Thoracic aorta (tissue), 2 donors: ENCODE measurements at regions not wholly inside any gene's neighbourhood (a gene's known extent, or its start where the extent isn't known, plus 50 kb on each side); places are given as distances from the start of the nearest gene placed in this dataset.

ENCODE experiments used
- ATAC-seq: fragments of 150-250 bp; one replicate; pipeline ENCODE4 v1.8.0; 2017; ENCODE audit warnings: low read depth; ENCODE audit not compliant: insufficient number of reproducible peaks, low FRiP score
- DNase-seq: peaks from one replicate; pipeline ENCODE4 v3.0.0-alpha.2; 2020; ENCODE audit warnings: low spot score
- H3K27ac ChIP-seq, 2 donors: fragments of 200-600 bp; sonication (generic); 1 replicate in 1 of 2; 2 replicates in 1 of 2; pipeline ENCODE4 v1.5.1; 2016; ENCODE audit warnings: mild to moderate bottlenecking in 2 of 2, moderate library complexity in 2 of 2
- H3K27me3 ChIP-seq: fragments of 200-600 bp; sonication (generic); replicated peaks from 2 replicates; pipeline ENCODE4 v1.6.0; 2016; ENCODE audit warnings: mild to moderate bottlenecking; ENCODE audit not compliant: insufficient read depth
- H3K36me3 ChIP-seq: fragments of 200-600 bp; sonication (generic); one replicate; pipeline ENCODE4 v1.5.1; 2016
- H3K4me1 ChIP-seq, 2 donors: fragments of 200-600 bp; sonication (generic); 1 replicate in 1 of 2; 2 replicates in 1 of 2; pipeline versions ENCODE4 v1.5.1 to v1.6.0; 2016; ENCODE audit warnings: low read depth in 2 of 2, mild to moderate bottlenecking in 1 of 2; ENCODE audit not compliant: control insufficient read depth in 1 of 2
- H3K4me3 ChIP-seq: fragments of 200-600 bp; sonication (generic); 2 replicates; pipeline ENCODE4 v1.5.1; 2016; ENCODE audit warnings: mild to moderate bottlenecking
- H3K9me3 ChIP-seq: fragments of 200-600 bp; sonication (generic); 2 replicates; pipeline ENCODE4 v1.5.1; 2016
- CTCF ChIP-seq: fragments of 200-600 bp; sonication (generic); IDR thresholded peaks from one replicate; pipeline ENCODE4 v1.5.1; 2019; ENCODE audit warnings: antibody characterized with exemption

GRCh38 chr5:38124321-38124720 lies 134.0 kb upstream of the EGFLAM start:
- no peak for ATAC-seq
- Histone ChIP-seq H3K4me3 (no peak overlapping the region), H3K27me3 (no peaks in the 10 kb centered on the region), H3K9me3 (no peaks in the 10 kb centered on the region), H3K27ac (no peak overlapping the region), H3K4me1 (no peaks in the 10 kb centered on the region), H3K36me3 (no peaks in the 10 kb centered on the region)
- no peak for DNase-seq
- no peak for TF ChIP-seq CTCF

GRCh38 chr5:38121420-38121819 lies 136.9 kb upstream of the EGFLAM start:
- Histone ChIP-seq H3K4me1 (no peaks in the 10 kb centered on the region), H3K36me3 (no peaks in the 10 kb centered on the region), H3K27ac (no peak overlapping the region), H3K4me3 (no peak overlapping the region), H3K27me3 (no peaks in the 10 kb centered on the region), H3K9me3 (no peaks in the 10 kb centered on the region)
- TF ChIP-seq CTCF, result no peak
- ATAC-seq, result no peak
- no peak for DNase-seq

- no peak for TF ChIP-seq CTCF
- ATAC-seq (no peak), DNase-seq (no peak)
- Histone ChIP-seq H3K4me3 (no peak overlapping the region), H3K4me1 (no peaks in the 10 kb centered on the region), H3K27ac (no peak overlapping the region), H3K9me3 (no peaks in the 10 kb centered on the region), H3K27me3 (no peaks in the 10 kb centered on the region), H3K36me3 (no peaks in the 10 kb centered on the region)
Observed at GRCh38 chr5:38119836-38120235, 138.5 kb upstream of the EGFLAM start.

GRCh38 chr5:38117784-38118479 lies 140.4 kb upstream of the EGFLAM start:
- H3K4me1 ChIP-seq, result no peaks in the 10 kb centered on the region
- H3K27me3 ChIP-seq, result no peaks in the 10 kb centered on the region
- no peak overlapping the region for H3K27ac ChIP-seq
- H3K36me3 ChIP-seq, result no peaks in the 10 kb centered on the region
- ATAC-seq (no peak), DNase-seq (no peak)
- H3K4me3 ChIP-seq, result no peak overlapping the region
- no peak for TF ChIP-seq CTCF
- H3K9me3 ChIP-seq, result no peaks in the 10 kb centered on the region

GRCh38 chr5:38115318-38115827 lies 143.0 kb upstream of the EGFLAM start:
- DNase-seq (no peak), ATAC-seq (no peak)
- no peak for TF ChIP-seq CTCF
- no peak overlapping the region for H3K4me3 ChIP-seq
- no peaks in the 10 kb centered on the region for H3K4me1 ChIP-seq
- no peaks in the 10 kb centered on the region for H3K27me3 ChIP-seq
- H3K27ac ChIP-seq, result no peak overlapping the region
- H3K9me3 ChIP-seq, result no peaks in the 10 kb centered on the region
- no peaks in the 10 kb centered on the region for H3K36me3 ChIP-seq
